CD4-positive, alpha-beta T cell treated with Interleukin-6 at 100 ng/mL for 8 hours (primary cell): ENCODE measurements at regions not wholly inside any gene's neighbourhood (a gene's known extent, or its start where the extent isn't known, plus 50 kb on each side); places are given as distances from the start of the nearest gene placed in this dataset.

Source experiments
- DNase-seq: peaks from one replicate; pipeline ENCODE4 v3.0.0-alpha.2; 2020; ENCODE audit warnings: mixed read lengths, low spot score

- DNase-seq = no peak
These were observed 50.2 kb upstream of the BCL11A start for GRCh38 chr2:60603533-60604190.

DNA sequence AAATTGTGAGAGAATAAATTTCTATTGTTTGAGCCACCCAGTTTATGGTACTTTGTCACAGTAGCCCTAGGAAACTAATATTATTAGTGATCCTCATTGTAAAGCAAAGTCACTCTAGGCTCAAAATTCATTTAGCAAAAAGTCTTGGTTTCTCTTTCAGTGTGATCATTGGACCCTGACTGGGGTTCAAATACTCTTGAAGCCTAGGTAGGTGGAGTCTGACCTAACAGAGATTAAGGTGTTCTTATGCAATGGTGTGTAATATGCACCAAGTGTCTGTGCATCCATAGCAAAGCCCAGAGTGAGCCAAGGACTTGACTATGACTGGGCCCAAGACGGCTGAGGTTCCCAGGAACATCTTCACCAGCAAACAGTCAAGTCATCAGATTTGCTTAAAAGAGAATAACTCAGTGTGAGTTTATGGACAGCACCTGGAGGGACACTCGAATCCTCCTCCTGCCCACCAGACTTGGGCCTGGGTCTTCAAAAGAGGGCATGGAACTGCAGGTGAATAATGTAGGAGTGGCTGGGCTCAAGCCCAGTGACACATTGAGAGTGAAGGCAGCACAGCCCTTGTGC lies 51.1 kb upstream of the BCL11A start:
- no peak for DNase-seq

DNA sequence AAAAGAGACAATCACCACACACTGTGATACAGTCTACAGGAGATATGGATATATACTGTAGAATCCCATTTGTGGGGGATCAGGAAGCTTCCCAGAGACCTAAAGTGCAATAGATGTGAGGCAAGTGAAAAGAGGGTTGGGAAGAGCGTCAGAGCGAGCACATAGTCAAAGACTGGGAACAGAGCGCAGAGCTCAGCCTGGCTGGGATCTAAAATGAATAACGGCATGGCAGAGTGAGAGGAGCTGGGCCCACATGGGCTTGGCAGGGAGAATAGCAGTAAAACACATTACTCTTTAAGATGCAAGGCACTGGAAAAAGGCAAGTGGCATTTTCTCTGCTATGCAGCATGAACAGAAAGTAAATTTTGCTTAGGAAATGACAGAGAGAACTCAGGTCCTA lies 52.4 kb upstream of the BCL11A start:
- DNase-seq = no peak

DNA sequence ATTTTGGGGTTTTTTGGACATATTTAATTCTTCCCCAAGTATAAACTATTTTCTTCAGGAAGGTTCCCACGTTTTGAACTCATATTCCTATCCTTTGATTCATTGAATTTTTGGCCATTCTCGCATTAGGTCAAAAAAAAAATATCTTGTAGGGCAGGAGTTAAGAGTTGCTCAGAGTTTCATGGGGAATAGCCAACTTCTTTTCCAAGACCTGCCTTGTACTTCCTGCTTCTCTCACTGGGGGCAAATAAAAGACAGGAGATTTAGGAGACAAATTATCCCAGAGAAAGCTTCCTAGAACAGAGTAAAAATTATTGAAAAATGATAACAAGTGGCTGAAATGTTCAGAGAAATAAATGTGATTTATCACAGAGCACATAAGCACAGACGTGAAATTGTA lies 55.2 kb upstream of the BCL11A start:
- no peak for DNase-seq

DNA sequence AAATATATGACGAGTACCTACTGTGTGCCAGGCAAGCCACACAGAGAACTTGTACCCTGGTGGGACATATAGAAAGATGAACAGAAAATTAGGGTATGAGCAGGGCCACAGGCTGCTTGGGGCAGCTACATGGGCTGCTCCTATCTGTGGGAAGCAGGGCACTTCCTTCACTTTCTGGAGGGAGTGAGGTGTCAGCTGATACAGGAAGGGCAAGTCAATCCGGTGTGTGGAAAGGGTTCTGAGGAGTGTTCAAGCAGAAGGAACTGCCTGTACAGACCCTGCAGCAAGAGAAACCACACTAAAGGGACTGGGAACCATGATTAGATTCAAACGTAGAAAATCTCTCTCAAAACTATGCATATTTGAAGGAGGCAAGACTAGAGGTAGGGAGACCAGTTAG lies 58.6 kb upstream of the BCL11A start:
- DNase-seq = no peak

- no peak for DNase-seq
These were observed 60.9 kb upstream of the BCL11A start for GRCh38 chr2:60614319-60614718.

DNA sequence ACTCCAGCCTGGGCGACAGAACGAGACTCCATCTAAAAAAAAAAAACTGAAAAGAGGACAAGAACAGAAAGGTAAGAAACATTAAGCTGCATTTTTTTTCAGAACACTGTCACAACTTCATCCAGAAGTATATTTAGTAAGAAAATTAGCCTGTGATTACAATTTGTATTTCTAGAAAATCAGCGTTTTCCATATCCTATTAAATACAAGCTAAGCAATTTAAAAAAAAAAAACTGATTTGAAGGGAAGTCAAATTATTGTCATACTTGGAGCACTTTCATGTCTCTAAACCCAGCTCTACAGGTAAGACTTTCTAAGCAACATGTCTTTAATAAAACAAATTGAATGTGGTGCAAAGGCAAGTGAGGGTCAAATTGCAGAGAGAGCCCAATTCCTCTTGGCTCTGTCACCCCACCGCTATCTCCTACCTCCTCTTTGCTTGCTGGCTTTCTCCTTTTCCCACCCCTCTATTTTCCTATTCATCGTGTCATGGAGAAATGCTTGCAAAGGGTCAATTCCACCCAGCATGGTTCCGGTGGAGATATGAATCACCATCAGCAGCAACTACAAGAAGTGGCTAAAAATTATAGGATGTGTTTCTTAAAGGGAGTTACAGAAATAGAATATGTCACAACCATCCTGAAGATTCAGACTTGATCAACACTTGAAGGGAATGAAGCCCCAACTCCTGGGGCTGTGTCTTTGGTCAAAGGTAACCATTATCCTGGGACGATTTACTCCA lies 68.4 kb upstream of the BCL11A start:
- no peak for DNase-seq

DNA sequence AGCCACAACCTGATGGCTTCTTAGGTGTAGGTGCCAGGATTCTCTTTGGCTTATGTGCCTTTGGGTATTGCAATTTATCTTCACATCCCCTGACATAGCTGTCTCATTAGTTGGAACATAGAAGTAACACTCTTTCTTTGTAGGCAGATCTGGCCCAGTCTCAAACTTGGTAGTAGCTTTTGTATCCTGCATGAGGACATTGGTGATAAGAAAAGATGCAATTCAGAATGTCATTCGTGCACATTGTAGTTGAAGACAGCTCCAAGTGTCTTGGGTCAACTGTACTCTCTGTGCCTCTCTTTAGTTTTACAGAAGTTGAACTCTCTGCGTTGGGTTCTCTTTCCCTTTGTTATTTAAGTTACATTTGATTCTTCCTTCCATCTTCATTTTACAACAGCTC lies 69.6 kb upstream of the BCL11A start:
- no peak for DNase-seq

DNA sequence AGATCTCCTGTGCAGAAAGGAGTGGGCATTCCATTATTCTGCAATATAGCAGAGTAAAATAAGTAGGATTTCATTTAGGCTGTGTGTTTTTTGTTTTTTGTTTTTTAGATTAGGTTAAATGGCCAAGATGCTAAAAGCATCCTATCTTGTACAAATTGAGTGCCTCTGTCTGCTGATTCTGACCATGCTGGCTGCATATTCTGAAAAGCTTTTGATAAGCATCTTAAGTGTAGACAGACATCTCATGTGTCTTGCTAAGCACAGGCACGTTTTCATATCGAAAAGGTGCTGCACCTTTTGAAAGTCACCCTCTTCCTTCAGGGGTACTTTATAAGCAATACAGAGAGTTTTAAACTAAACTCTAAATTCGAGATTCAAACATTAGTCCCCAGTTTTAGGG lies 74.0 kb upstream of the BCL11A start:
- DNase-seq = no peak

DNA sequence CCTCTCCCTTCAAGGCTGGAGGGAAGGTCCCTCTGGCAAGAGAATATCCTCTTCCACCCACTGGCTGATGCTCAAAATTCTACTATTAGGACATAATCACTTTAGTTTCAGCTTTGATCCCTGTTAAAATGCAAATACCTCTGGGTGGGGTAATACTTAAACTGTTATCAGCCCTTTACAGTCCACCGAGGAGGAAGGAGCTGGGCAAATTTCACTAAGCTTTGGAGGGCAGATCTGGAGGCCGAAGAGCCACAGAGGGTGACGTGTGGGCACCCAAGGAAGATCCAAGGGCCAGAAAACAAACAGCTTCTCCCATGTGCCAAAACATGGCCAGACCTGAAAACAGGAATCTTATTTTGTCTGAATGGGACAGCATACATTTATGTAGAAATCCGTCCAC lies 74.6 kb upstream of the BCL11A start:
- no peak for DNase-seq

- no peak for DNase-seq
These were observed 75.3 kb upstream of the BCL11A start for GRCh38 chr2:60628615-60629304.

GRCh38 chr2:60629305-60629662 lies 75.8 kb upstream of the BCL11A start:
- no peak for DNase-seq

- no peak for DNase-seq
These were observed 76.4 kb upstream of the BCL11A start for GRCh38 chr2:60629801-60630385.

GRCh38 chr2:60633615-60634014 lies 80.2 kb upstream of the BCL11A start:
- no peak for DNase-seq

DNA sequence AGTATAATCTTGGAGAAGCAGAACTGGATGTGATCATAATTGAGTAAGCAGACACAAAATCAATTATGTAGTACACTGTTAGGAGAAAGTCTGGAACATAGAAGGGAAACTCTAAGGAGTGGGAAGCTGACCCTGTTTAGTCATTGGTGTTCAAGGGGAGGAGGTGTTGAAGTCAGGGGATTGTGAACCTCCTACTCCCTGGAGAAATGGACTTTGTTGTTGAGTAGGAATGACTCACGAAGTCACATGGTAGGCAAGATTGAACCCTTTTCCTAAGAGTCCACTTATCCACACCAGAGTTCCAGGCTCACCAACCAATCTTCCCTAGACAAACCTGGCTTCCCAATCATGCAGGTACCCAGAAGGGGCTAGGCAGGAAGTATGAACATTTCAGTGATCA lies 81.0 kb upstream of the BCL11A start:
- no peak for DNase-seq

GRCh38 chr2:60641811-60642788 lies 88.6 kb upstream of the BCL11A start:
- DNase-seq = peak; percentile 20

DNA sequence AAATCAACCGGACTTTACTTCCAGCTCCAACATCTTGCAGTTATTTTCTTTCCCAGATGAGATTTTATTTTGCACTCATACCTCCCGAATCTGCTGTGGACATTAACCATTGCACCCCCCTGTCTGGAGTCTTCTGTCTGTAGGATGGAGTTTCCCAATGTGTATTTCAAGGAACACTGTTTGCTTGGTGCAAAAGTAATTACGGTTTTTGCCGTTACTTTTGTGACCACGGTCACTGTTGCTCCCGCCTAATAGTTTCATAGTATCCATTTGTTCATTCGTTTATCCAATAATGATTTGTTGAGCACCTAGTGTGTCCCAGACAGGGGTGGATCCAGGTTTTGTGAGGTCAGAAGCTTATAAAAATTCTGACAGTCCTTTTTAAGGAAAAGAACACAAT lies 90.3 kb upstream of the BCL11A start:
- DNase-seq = no peak

DNA sequence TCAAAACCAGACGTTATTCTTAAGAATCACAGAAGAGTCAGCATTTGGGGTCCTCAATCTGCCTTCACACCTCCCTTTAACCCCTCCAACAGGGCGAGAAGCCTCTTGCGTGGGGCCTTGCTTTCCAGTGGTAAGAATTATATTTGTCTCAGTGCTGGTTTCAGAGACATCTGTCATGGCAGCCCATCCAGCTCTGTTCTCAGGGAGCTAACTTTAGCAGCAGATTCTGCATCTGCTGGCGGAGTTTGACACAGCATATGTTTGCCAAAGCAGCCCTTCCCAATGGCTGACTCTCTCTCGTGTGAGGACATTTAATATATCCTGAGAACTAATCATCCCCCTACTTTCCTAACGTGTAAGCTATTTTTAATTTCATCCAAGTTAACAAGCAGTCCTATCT lies 91.5 kb upstream of the BCL11A start:
- DNase-seq = no peak

DNA sequence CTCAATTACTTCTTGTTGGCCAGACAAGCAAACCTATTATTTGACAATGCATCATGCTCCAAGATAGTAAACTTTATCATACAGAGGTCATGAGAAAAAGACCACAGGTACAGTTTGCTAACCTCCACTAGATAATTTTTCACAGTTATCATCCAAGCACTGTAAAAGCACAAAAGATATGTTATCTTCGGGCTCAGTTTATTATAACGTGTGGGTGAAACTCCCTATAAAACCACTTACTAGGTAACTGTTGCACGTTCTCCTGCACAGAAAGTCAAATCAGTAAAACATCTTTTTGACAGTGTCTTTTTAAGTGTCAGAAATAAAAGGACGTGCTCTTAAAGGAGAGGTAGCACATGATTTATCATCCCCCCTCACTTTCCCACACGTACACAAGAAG lies 94.7 kb upstream of the BCL11A start:
- DNase-seq = no peak

- no peak for DNase-seq
These were observed 96.3 kb upstream of the BCL11A start for GRCh38 chr2:60649721-60650120.

DNA sequence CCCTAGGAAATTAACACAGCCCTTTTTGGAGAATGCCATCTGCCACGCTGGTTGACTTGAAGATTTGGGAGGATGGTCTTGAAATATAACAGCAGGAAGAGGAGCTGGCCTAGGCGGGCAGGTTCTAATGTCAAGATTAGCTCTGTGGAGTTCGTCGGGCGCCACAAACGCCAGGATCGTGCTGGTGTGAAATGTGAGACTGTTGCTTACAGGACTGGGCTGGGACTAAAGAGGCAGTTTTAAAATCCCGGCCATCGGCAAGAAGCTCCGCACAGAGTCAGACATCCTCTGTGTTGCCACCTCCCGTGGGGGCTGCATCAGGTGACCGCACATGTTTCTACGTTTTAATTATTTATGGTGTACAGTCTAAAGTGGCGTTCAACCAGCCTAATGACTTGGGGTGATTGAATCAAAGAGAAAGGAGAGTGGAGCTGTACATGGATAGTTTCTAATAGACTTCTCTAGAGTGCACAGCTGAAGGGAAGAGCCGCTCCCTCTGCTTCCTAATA lies 99.4 kb upstream of the BCL11A start:
- no peak for DNase-seq
